ENCODE measurements at regions not wholly inside any gene's neighbourhood (a gene's known extent, or its start where the extent isn't known, plus 50 kb on each side); places are given as distances from the start of the nearest gene placed in this dataset.

DNA sequence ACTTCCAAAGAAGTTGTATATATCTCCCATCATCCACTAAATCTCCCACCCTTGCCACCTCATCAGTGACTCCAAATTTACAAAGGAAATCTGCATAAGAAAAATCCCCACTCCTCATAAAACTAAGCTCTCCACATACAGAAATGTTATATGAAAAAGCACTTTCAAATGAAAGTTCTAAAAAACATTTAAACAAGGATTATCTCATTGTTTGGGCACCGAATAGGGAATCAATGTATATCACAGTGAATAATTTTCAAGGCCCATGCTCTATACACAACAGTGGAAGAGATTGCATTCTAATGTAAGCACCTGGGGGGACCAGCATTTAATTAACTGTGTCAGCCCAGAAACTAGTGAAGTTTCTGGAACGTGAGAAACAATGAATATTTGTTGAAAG, 70.1 kb downstream of the OSR1 start:
- POLR2A ChIA-PET: no interaction called here
- H3K4me3 ChIP-seq (ENCODE audit: low read depth, low read length): no peak overlapping the region
- DNase-seq (ENCODE audit: low read depth, low spot score): no peak
- CTCF ChIA-PET: interaction anchor here (1.1 kb wide), 1 partner anchor 25 kb away, joined by 3 read pairs; no protein-coding TSS in a partner anchor
- TF ChIP-seq, protein P1, sequence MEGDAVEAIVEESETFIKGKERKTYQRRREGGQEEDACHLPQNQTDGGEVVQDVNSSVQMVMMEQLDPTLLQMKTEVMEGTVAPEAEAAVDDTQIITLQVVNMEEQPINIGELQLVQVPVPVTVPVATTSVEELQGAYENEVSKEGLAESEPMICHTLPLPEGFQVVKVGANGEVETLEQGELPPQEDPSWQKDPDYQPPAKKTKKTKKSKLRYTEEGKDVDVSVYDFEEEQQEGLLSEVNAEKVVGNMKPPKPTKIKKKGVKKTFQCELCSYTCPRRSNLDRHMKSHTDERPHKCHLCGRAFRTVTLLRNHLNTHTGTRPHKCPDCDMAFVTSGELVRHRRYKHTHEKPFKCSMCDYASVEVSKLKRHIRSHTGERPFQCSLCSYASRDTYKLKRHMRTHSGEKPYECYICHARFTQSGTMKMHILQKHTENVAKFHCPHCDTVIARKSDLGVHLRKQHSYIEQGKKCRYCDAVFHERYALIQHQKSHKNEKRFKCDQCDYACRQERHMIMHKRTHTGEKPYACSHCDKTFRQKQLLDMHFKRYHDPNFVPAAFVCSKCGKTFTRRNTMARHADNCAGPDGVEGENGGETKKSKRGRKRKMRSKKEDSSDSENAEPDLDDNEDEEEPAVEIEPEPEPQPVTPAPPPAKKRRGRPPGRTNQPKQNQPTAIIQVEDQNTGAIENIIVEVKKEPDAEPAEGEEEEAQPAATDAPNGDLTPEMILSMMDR (IDR thresholded peaks at IDR 0.05; ENCODE audit: insufficient read depth, low read length, missing control alignments): no peak

DNA sequence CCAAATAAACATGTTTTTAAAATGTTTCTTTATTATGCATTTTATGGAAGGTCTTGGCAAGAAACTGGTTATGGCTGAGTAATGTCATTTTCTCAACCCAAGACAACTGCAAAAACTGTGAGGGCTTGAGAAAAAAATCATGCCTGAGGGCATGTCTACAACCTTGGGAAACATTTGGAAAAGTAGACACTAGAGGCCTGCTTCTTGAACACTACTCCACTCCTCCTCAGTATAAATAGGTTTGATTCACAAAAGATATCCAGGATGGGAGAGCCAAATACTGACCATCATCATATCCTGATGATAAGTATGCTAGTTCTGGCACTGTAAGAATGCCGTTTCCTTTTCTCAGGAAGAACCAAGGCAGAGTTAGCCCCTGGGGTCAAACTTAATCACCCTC, 71.1 kb downstream of the OSR1 start:
- POLR2A ChIA-PET: no interaction called here
- CTCF ChIA-PET: no interaction called here
- TF ChIP-seq, protein P1 (IDR thresholded peaks at IDR 0.05; ENCODE audit: insufficient read depth, low read length, missing control alignments): no peak
- DNase-seq (ENCODE audit: low read depth, low spot score): no peak
- H3K4me3 ChIP-seq (ENCODE audit: low read depth, low read length): no peak overlapping the region

DNA sequence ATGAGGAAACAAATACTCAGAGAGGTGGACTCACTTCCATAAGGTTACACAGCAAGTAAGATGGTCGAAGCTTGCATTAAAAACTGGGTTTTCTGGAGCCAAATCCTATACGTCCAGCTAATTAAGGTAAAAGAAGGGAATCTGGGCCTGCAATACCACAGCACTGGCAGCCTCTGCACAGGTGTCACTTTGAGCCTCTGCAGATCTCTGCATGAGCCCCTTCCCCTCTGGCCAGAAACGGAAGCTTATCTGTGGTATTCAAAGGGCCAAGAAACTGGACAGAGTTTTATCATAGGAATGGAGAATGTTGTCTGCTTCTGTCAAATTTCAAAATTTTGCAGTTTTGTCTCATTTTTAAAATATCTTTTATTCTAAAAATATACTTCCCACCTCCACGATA, 76.1 kb downstream of the OSR1 start:
- no peak for DNase-seq (ENCODE audit: low read depth, low spot score)
- POLR2A ChIA-PET: no interaction called here
- CTCF ChIA-PET: interaction anchor here (0.6 kb wide), 1 partner anchor 126 kb away, joined by 3 read pairs; no protein-coding TSS in a partner anchor
- H3K4me3 ChIP-seq (ENCODE audit: low read depth, low read length): no peak overlapping the region
- TF ChIP-seq, protein P1 (IDR thresholded peaks at IDR 0.05; ENCODE audit: insufficient read depth, low read length, missing control alignments): no peak

DNA sequence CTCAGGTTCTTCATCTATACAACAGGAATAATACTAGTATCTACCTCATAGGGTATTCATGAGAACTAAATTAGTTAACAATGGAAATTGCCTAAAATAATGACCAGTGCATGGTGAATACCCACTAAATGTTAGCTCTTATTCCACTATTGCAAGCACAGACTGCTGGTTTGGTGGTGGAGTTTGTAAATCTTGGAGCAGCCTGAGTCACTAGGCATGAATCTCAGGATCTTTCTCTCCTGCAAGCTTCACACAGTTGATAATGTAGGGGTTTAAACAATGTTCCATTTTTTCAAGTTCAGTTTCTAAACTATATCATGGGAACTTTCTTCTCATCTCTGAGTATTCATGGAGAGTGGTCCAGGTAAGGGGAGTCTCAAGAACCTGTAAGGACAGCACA, 84.0 kb downstream of the OSR1 start:
- POLR2A ChIA-PET: no interaction called here
- CTCF ChIA-PET: interaction anchor here (0.9 to 1.2 kb wide), 2 partner anchors 20 to 40 kb away, joined by 3 read pairs; no protein-coding TSS in a partner anchor
- TF ChIP-seq, protein P1 (IDR thresholded peaks at IDR 0.05; ENCODE audit: insufficient read depth, low read length, missing control alignments): no peak
- peak; percentile 26 for DNase-seq (ENCODE audit: low read depth, low spot score)
- no peak overlapping the region for H3K4me3 ChIP-seq (ENCODE audit: low read depth, low read length)

DNA sequence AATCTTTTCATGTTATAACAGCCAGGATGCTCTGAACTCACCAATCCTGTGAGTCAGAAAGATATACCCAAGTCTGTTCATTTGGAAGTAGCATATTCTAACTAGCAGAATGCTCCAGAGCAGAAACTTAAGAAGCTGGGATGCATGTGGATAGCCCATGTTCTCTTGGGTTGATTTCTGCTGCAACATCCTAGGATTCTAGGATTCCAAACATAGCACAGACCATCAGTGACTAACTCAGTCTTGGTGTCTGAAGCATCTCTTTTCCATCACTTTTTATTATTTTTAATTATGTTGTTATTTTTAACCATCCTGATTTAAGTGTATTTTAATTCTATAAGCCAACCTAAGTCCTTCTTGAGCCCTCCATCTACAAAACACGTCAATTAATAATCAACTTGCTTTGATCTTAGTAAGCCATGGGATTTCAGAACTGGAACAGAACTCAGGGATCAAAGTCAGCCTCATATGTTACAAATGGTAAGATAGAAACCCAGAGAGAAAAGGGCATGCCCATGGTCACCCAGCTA, 85.4 kb downstream of the OSR1 start:
- TF ChIP-seq, protein P1 (IDR thresholded peaks at IDR 0.05; ENCODE audit: insufficient read depth, low read length, missing control alignments): no peak
- POLR2A ChIA-PET: no interaction called here
- CTCF ChIA-PET: no interaction called here
- no peak for DNase-seq (ENCODE audit: low read depth, low spot score)
- H3K4me3 ChIP-seq (ENCODE audit: low read depth, low read length): no peak overlapping the region

DNA sequence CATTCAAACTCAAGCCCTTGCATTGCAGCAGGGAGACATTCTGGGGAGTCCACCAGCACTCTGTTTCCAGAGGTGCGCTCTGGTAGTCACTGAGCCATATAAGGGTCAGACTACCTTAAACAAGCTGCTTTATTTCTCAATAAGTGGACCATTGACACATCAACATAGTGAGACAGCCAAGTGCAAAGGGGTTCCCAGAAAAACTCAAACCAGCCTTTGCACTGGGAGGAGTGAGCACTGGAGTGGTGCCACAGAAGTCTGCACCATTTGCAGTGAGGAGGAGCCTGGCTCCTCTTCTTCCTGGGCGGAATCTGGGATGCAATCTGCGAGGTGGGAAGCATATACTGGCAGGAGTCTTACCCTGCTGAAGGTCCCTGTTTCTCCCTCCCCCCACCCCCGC, 86.4 kb downstream of the OSR1 start:
- no peak overlapping the region for H3K4me3 ChIP-seq (ENCODE audit: low read depth, low read length)
- TF ChIP-seq, protein P1 (IDR thresholded peaks at IDR 0.05; ENCODE audit: insufficient read depth, low read length, missing control alignments): no peak
- POLR2A ChIA-PET: no interaction called here
- CTCF ChIA-PET: interaction anchor here (1.2 kb wide), 1 partner anchor 13 kb away, joined by 3 read pairs; no protein-coding TSS in a partner anchor
- DNase-seq (ENCODE audit: low read depth, low spot score): no peak
